ENCODE measurements at regions not wholly inside any gene's neighbourhood (a gene's known extent, or its start where the extent isn't known, plus 50 kb on each side); places are given as distances from the start of the nearest gene placed in this dataset.

- no peaks in the 10 kb centered on the region for H3K27me3 Mint-ChIP-seq
- no peak overlapping the region for H3K4me3 Mint-ChIP-seq
- no peaks in the 10 kb centered on the region for H3K9me3 Mint-ChIP-seq
- H3K27ac Mint-ChIP-seq: no peak overlapping the region
- no peak for DNase-seq
- peaks cover 34% of the 10 kb centered on the region for H3K4me1 Mint-ChIP-seq (ENCODE audit: low read depth)
- no peaks in the 10 kb centered on the region for H3K36me3 Mint-ChIP-seq (ENCODE audit: low read depth)
Observed at GRCh38 chr2:161102770-161103450, 57.3 kb upstream of the TANK start.

- no peaks in the 10 kb centered on the region for H3K36me3 Mint-ChIP-seq (ENCODE audit: low read depth)
Observed at GRCh38 chr2:161103451-161103831, 56.8 kb upstream of the TANK start.

GRCh38 chr2:161104054-161104553 is 56.1 kb upstream of the TANK start:
- no peak overlapping the region for H3K4me3 Mint-ChIP-seq
- DNase-seq: no peak
- no peaks in the 10 kb centered on the region for H3K9me3 Mint-ChIP-seq
- H3K27me3 Mint-ChIP-seq: no peaks in the 10 kb centered on the region
- no peak overlapping the region for H3K27ac Mint-ChIP-seq
- H3K36me3 Mint-ChIP-seq (ENCODE audit: low read depth): no peaks in the 10 kb centered on the region
- peaks cover 34% of the 10 kb centered on the region for H3K4me1 Mint-ChIP-seq (ENCODE audit: low read depth)

More at GRCh38 chr2:161103451-161103831, 56.8 kb upstream of the TANK start:
- Mint-ChIP-seq H3K27ac (no peak overlapping the region), H3K4me3 (no peak overlapping the region), H3K4me1 (ENCODE audit: low read depth) (peaks cover 34% of the 10 kb centered on the region), H3K27me3 (no peaks in the 10 kb centered on the region), H3K9me3 (no peaks in the 10 kb centered on the region)
- no peak for DNase-seq

GRCh38 chr2:161107265-161107664 is 53.0 kb upstream of the TANK start:
- Mint-ChIP-seq H3K36me3 (ENCODE audit: low read depth) (no peaks in the 10 kb centered on the region), H3K27ac (no peak overlapping the region), H3K9me3 (no peaks in the 10 kb centered on the region)

More at GRCh38 chr2:161107265-161107664, 53.0 kb upstream of the TANK start:
- peaks cover 34% of the 10 kb centered on the region for H3K4me1 Mint-ChIP-seq (ENCODE audit: low read depth)
- DNase-seq: no peak
- no peak overlapping the region for H3K4me3 Mint-ChIP-seq
- H3K27me3 Mint-ChIP-seq: no peaks in the 10 kb centered on the region

All from activated T-cell treated with anti-CD3 and anti-CD28 coated beads, Interleukin-2, amount 50 U/mL, for 24 hours (primary cell).